Left ventricle myocardium superior (tissue), 1 donor: ENCODE measurements at regions not wholly inside any gene's neighbourhood (a gene's known extent, or its start where the extent isn't known, plus 50 kb on each side); places are given as distances from the start of the nearest gene placed in this dataset.

Experiments used
- ATAC-seq: fragments of 200-7000 bp; cut with Tn5 transposase; one replicate; pipeline ENCODE4 v1.9.1; 2020; ENCODE audit warnings: mild to moderate bottlenecking, moderate library complexity
- DNase-seq: peaks from one replicate; pipeline ENCODE4 v3.0.0-alpha.2; 2020
- intact Hi-C: fragments of 100-400 bp; cut with micrococcal nuclease; formaldehyde crosslinking; loops from one replicate; pipeline ENCODE4 v1.11.0; 2022
- donor health status: DM: no; HTN: yes; CAD: no; lungs with severe emphysema.

DNA sequence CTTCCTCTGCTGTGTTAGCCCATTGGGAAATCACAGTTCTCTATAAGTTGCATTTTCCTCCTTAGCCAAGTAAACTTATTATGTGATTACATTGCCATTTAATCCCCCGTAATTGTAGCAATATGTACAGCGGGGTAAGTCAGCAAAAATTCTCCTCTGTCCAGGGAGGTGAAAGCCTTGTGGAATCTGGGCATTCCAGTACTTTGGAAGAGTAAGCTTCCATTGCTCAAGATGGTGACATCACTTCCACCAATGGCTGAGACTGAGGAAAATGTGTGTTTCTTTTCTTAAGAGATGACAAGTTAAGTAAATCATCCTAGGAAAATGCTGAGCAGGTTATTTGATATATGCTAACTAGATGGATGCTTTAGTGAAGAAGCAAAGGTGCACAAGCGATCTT, 436.7 kb downstream of the CETN3 start:
- intact Hi-C loops = no loop called here
- ATAC-seq = no peak
- no peak for DNase-seq

DNA sequence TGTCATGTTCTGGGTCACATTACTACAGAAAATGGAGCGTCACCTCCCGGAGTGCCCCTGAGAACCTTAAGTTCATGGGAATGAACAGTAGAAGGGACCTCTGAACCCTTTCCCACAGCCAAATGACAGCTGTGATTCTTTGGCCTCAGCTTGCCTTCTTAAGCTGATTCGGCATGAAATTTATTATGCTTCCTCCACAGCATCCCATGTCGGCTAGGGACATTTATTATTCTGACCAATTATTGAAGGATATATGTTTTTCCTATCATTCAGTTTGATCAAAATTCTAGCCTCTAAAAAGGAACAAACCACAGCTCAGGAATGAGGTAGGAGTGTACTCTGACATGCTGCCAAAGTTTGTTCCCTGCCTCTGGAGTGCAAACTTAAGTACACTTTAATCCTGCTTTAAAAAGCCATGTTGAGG, 440.6 kb downstream of the CETN3 start:
- DNase-seq = no peak
- intact Hi-C loops = no loop called here
- ATAC-seq = peak; percentile 80

DNA sequence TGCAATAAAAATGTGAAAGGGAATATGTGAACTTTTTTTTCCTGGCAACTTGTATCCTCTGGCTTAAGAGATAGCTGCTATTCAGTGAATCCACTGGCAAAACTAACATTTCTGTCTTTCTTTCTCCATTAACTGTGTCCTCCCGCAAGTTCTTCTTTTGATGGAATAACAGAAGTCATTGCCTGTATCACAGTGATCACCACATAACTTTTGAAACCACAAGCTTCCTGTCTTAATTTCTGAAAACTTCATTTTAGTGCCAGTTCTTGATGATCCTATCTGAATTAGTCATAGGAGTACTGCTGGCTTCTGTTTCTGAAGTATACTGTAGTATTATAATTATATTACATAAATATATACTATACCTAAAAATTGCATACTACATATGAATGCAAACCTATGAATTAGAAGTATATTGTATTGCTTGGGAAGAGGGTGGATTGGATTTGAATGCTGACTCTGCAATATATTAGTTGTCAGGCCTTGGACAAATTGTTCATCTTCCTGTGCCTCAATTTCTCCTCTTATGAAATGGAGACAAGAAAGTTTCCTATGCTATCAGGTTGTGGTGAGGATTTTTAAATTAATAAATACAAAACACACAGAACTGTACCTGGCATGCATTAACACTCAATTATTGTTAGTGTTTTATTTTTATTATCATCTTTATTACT, 441.6 kb downstream of the CETN3 start:
- intact Hi-C loops = no loop called here
- DNase-seq (no peak), ATAC-seq (no peak)

DNA sequence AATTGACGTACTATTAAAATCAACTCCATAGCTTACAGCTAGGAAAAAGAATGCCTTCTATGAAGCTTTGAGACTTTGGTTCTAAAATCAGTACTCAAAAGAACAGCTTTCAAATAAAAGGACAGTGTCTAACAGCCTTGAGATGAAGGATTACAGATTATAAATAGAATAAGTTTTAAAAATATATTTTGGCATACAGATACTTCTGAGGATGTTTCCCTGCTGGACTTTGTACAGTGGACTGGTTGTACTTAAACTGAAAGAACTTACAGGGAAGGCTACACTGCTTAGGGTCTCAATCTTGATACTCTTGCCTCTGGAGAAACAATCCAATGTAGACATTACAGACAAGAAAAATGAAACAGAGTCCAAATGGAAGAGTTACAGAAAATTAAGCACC, 452.7 kb downstream of the CETN3 start:
- ATAC-seq = peak; percentile 19
- intact Hi-C loops = no loop called here
- no peak for DNase-seq

DNA sequence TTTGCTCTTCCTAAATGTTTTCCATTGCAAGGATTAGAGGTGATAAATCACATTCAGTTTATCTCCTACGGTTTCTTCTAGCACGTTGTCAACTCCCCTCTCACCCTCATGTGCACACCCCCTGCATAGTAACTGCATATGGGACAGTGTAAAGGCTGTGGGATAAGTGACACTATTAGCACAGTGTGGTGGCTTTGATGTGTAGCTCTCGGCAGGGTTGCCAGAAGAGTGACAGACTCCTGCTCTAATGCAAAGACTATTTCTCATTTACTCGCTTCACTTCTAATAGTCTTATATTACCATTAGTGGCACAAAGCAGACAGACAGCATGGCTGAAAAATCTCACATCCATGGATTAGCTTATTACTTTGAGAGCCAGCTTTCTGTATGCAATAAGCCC, 454.6 kb downstream of the CETN3 start:
- ATAC-seq (no peak), DNase-seq (no peak)
- intact Hi-C loops = no loop called here

DNA sequence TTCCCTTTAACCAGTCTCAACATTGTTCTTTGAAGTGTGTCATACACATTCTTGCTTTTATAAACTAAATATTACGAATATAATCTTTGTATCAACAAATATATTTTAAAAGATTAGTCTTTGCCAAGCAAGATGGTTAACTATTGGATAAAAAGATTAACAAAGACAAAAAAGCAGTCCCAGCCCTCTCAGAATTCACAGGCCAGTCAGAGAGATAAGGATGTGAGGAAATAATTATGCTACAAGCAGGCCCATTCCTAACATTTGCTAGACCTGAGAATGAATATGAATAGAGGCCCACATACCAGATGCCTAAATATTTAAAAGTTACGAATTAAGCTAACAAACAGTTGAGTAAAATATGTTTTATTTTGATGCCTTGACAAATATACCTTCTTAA, 457.7 kb downstream of the CETN3 start:
- ATAC-seq = no peak
- intact Hi-C loops = no loop called here
- DNase-seq = no peak

DNA sequence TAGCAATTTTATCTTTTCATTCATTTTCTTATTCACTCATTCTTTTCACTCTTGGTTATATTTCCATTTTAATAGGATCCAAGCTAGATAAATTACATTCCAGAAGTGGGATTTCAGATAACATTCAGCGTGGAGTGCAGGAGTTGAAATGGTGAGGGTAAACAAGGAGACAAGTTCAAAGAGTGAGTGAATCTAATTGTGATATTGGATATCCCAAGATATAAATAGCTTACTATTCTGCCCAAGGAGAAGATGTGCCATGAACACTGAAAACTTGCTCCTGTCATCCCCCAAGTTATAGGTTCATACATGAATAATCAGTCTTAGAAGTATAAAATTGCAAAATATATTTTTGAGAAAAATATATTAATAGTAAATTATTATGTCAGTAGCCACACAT, 459.3 kb downstream of the CETN3 start:
- DNase-seq = no peak
- no peak for ATAC-seq
- intact Hi-C loops = no loop called here

DNA sequence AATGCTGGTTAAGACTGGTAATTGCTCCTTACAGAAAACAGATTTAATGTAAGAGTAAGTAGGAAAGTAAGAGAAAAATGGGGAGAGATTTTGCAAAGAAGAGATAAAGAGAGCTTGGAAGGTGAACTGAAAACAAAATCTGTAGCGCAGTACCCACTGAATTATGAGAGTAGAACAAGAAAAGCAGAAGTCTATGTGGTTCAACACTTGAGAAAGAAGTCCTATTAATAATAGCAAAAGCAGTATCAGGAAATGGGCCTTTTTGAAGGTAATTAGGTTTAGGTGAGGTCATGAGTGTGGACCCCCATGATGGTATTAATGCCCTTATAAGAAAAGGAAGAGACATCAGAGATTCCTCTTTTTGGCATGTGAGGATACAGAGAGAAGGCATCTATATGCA, 460.6 kb downstream of the CETN3 start:
- DNase-seq = no peak
- ATAC-seq = no peak
- intact Hi-C loops = no loop called here

DNA sequence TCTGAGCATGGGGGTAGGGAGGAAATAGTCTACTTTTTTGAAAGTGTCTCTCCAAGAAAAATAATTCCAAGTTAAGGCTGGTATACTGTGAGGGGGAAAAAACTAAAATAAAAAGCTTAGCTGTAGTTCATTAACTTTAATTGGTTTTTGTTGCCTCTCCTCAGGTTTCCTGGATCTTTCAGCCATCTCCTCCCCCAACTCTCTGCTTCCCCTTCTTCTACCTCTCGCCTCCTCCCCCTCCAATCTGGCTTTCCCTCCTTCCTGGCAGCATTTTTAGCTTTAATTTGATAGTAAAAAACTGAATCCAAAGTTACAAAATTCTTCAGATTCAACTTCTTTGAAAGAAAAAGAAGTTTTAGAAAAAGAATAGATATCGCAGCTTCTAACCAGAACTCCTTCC, 462.6 kb downstream of the CETN3 start:
- DNase-seq (no peak), ATAC-seq (no peak)
- intact Hi-C loops = no loop called here

DNA sequence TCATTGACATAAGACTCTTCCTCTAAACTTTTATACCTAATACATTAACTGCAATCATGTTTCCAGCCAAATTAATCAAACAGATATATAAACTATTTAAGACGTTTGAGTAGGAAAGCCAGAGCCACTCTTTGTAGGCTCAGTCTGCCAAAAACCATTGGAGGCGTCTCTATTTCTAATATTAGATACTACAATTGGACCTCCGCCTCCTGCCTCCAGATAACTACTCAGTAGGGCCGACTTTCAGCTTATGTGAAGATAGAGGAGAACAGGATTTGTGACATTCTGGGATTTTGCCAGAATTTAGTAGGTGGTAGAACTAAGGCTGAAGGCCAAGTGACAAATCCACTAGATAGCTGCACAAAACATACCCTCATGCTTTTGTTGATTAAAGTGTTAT, 463.0 kb downstream of the CETN3 start:
- intact Hi-C loops = no loop called here
- DNase-seq (no peak), ATAC-seq (peak; percentile 78)

DNA sequence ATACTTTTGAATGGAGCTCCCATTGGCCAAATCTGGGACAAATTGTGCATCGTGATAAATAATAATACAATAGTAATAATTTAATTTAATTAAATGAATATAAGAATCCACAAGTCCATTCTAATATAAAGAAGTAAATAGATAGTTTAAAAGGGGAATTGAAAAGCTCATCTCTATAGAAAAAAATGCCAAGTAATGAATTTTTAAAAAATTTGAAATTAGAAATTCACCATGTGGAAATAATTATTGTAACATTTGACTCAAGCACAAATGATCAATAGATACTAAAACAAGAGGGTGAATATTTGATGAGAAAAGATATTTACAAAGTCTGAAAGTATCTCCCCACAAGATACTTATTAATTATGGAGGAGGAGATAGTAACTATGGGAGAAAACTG, 467.4 kb downstream of the CETN3 start:
- intact Hi-C loops = no loop called here
- no peak for ATAC-seq
- DNase-seq = no peak

DNA sequence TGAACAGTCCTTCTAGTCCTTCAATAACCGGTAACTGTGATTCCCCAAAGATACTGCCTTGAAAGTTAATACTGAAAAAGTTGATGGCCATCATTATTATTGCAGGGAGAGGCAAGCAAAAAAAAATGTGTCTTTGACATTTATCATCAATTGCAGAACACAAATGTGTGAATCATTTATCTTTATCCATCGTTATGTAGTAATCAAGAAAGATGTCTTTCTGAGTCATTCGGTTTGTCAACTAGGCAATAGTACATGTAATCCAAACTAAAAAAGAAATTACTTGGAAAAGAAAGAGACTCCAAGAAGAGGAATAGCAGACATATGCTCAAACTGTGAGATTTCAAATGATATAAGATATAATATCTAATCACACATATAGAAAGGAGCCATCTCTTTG, 473.0 kb downstream of the CETN3 start:
- DNase-seq = no peak
- no peak for ATAC-seq
- intact Hi-C loops = loop anchor here (10.0 kb wide), 1 partner anchor 48 kb away; no protein-coding TSS in a partner anchor

DNA sequence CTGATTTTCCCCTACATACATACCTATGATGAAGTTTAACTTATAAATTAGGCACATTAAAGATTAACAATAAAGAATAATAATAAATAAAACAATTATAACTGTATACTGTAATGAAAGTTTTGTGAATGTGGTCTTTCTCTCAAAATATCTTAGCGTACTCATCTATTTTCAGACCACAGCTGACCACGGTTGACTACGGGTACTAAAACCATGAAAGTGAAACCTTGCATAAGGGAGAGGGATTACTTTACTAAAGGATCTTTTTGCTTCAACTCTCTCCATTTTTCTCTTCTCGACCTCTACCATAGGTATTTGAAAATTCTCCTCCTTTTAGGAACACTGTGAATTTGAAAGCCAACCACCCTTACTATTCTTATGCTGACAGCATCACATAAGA, 475.5 kb downstream of the CETN3 start:
- intact Hi-C loops = loop anchor here (10.0 kb wide), 1 partner anchor 51 kb away; no protein-coding TSS in a partner anchor
- DNase-seq (no peak), ATAC-seq (no peak)

DNA sequence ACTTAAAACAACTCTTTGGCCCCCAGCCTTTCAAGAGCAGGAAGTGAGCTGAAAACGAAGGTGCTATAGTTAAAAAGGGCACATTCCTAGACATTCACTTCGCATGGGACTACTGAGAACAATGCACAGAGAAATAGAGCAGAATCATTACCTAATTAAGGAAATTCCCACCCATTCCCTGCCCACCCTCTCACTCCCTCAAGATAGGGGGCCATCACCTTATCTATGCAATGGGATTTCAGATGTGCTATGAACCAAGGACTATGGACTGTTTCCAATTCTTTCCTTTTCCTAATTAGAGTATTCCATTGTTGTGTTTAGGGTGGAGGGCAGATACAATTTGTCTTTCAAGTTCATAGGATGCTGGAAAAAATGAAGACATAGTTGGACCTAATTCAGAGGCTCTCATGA, 476.8 kb downstream of the CETN3 start:
- intact Hi-C loops = loop anchor here (10.0 kb wide), 1 partner anchor 52 kb away; no protein-coding TSS in a partner anchor
- ATAC-seq (peak; percentile 81), DNase-seq (no peak)

DNA sequence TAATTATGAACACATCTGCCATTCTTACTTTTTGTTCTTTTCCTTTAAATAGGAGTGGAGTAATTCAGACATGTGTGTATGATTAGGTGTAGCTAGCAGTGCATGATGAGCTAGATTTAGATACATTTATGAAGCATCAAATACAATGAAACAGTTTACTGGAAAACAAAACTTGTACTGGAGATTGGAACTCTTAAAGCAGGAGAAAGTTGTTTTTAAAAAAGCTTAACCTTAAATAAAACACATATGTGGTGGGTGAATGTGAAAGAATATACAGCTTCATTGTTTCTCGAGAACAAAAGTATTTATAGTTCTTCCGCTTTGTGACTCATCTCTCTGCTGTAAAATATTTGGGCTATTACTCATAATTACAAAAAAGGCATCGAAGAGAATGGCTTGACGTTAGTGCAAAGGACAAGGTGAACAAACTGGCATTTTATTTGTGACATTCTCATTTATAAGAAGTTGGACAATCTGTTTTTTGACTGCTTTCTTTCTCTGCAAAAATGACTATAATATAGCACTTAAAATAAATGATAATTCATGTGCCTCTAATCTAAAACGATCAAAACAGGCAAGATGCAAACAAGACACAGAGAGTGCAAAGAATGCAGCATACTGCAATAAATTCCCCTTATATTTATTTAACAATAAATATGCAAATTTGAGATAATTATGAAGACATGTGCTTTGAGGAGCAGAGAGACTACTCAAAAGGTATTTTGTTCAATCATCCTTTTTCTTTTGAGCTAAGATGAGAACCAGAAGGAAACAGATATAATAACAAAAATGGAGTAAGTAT, 478.8 kb downstream of the CETN3 start:
- intact Hi-C loops = loop anchor here (10.0 kb wide), 1 partner anchor 54 kb away; no protein-coding TSS in a partner anchor

DNA sequence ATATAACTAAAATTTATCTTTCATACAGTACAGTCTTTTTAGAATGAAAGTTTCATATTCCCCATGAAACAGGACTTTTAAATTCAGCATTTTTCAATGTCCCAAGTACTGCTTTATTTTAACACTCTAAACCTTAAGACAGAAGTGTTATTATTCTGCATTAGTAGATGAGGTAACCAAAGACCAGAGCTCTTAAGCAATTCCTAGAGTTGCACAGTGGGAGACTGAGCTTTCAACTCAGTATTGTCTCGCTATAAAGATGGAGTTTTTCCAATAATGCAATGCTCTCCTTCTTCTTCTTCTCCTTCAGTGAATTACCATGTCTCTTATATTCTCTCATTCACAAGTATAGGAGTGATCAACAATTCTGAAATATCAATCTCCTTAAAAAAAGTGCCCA, 479.7 kb downstream of the CETN3 start:
- intact Hi-C loops = loop anchor here (10.0 kb wide), 1 partner anchor 55 kb away; no protein-coding TSS in a partner anchor
- no peak for ATAC-seq

More for the DNA sequence above, 478.8 kb downstream of the CETN3 start:
- peak; percentile 75 for ATAC-seq
- DNase-seq = no peak

DNA sequence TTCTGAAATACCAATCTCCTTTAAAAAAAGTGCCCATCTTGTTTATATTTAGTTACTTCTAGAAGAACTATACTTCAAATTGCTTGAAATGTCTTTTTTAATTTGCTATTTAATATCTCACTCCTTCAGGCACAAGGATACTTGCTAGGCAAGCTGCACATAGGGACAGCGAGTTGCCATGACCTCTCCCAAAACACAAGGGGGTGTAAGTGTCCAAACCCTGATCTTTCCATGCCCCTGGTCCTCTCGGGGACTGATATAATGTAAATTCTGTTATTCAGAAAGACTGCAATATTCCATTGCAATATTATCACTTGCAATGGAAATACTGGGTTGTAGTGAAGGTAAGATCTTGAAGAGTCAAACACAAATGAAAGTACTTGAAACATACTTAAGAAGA, 480.4 kb downstream of the CETN3 start:
- ATAC-seq (no peak), DNase-seq (no peak)
- intact Hi-C loops = no loop called here

More for the DNA sequence above, 479.7 kb downstream of the CETN3 start:
- DNase-seq = no peak

DNA sequence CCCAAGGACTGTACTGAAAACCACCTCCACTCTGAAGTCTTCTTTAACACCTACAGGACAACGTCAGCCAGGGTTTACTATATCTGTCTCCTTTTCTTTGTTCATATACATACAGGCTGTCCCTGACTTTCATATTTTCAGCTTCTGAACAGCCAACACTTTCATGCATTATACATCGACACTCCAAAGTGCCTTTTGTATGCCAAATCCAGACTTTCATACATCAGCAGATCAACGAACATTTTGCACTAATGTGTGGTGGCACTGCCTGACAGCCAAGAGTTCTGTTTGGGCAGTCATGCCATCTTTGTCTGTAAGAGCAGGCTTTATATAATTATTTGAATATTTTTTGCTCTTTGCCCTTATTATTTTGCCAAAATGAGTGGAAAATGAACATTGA, 487.4 kb downstream of the CETN3 start:
- DNase-seq (no peak), ATAC-seq (no peak)
- intact Hi-C loops = no loop called here

DNA sequence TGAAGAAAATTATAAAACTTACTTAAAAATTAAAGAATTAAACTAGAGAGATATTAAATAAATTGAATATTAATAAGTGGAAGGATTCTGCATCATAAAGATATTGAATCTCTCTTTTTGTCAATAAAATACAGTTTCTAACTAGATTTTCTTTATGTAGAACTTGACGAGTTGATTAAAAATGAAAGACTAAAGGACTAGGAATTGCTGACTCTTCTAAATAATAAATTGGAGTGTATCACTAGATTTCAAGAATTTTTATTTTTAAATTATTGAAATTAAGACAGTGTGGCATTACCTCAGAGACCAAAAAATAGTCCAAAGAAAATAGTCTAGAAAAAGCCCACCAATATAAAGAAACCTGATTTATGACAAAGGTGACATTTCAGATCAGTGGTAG, 492.4 kb downstream of the CETN3 start:
- no peak for ATAC-seq
- no peak for DNase-seq
- intact Hi-C loops = no loop called here

DNA sequence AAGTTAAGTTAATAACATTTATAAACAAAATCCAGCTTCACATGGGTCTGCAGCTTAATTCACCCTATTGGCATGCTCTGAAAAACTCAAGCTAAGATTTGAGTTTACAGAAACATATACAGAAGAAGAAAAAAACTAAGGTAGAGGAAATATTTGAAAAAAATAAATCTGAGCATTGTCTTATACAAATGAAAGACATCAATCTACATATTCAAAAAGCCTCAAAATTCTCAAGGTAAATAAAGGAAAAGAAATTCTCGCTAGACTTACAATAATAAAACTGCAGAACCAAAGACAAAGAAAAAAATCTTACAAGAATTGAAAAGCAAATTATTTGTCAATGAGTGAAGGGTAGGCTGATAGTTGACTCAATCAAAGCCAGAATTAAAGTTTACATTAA, 493.4 kb downstream of the CETN3 start:
- ATAC-seq = no peak
- intact Hi-C loops = no loop called here
- no peak for DNase-seq

DNA sequence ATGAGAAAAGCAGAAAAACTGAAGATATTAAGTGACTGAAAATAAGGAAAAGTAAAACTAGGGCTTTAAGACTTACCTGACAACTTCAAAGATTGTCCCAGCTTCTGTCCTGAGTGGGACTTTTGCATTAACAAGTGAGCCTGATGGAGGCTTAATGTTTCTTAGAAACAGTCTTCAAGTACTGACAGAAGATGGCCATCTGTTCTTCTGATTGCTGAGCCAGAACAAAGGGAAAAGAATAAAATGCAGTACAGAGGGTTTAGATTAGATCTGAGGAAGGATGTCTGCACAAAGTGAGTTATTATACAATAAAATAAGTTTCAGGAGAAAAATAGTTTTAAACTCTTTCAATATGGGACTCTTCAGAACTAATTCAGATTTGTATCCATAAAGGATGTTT, 500.7 kb downstream of the CETN3 start:
- no peak for DNase-seq
- ATAC-seq = no peak
- intact Hi-C loops = no loop called here
